ENCODE measurements at regions not wholly inside any gene's neighbourhood (a gene's known extent, or its start where the extent isn't known, plus 50 kb on each side); places are given as distances from the start of the nearest gene placed in this dataset.

DNA sequence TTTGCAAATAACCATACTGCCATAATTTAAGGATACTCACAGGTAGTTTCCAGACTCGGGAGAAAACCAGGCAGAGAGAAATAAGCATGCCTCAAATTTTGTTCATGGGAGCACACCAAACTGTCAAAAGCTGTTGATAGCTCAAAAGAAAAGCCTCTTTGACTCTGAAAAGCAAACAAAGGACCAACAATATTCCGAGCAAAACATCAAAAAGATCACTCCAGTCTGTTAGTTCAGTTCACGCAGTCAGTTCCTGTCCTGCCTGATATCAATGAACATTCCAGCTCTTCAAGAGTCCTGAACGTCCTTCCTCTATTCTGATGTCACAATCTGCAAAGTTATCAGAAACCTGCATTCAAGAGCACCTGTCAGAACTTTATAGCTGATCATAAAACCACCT is 78.7 kb downstream of the RRM2 start:
- TF ChIP-seq, protein P1, sequence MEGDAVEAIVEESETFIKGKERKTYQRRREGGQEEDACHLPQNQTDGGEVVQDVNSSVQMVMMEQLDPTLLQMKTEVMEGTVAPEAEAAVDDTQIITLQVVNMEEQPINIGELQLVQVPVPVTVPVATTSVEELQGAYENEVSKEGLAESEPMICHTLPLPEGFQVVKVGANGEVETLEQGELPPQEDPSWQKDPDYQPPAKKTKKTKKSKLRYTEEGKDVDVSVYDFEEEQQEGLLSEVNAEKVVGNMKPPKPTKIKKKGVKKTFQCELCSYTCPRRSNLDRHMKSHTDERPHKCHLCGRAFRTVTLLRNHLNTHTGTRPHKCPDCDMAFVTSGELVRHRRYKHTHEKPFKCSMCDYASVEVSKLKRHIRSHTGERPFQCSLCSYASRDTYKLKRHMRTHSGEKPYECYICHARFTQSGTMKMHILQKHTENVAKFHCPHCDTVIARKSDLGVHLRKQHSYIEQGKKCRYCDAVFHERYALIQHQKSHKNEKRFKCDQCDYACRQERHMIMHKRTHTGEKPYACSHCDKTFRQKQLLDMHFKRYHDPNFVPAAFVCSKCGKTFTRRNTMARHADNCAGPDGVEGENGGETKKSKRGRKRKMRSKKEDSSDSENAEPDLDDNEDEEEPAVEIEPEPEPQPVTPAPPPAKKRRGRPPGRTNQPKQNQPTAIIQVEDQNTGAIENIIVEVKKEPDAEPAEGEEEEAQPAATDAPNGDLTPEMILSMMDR (IDR thresholded peaks at IDR 0.05; ENCODE audit: low read depth, low read length): no peak
- TF ChIP-seq, protein P2, sequence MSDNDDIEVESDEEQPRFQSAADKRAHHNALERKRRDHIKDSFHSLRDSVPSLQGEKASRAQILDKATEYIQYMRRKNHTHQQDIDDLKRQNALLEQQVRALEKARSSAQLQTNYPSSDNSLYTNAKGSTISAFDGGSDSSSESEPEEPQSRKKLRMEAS (IDR thresholded peaks at IDR 0.05; ENCODE audit: low read depth, low read length): no peak
- TF ChIP-seq POLR2A (IDR thresholded peaks at IDR 0.05; ENCODE audit: extremely low read depth, insufficient read length) (no peak), MYC (IDR thresholded peaks at IDR 0.05; ENCODE audit: low read depth, low read length) (no peak)
